Activated T-cell treated with anti-CD3 and anti-CD28 coated beads for 4 hours (primary cell): ENCODE measurements at regions not wholly inside any gene's neighbourhood (a gene's known extent, or its start where the extent isn't known, plus 50 kb on each side); places are given as distances from the start of the nearest gene placed in this dataset.
A peak's percentile ranks its signal among the peaks of the same experiment; 100 is the strongest.

Source experiments
- DNase-seq: peaks from one replicate; pipeline ENCODE4 v3.0.0-alpha.2; 2020

DNA sequence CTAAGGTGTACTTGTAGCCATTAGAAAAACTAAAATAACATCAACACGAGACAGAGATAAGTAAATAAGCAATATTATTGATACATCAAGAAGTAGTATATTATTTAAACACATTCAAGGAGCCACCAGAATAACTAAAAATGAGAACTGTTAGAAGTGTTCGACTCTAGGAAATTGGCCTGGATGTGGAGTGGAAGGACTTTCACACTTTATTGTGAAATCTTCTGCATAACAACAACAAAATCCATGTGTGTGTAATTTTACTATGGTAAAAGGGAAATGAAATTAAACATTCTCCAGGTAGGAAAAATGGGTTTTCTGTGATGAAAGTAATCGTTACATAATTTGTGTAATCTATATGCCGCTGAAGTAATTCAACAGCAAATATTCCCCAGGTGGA, 96.3 kb upstream of the RNF152 start:
- DNase-seq, result no peak

DNA sequence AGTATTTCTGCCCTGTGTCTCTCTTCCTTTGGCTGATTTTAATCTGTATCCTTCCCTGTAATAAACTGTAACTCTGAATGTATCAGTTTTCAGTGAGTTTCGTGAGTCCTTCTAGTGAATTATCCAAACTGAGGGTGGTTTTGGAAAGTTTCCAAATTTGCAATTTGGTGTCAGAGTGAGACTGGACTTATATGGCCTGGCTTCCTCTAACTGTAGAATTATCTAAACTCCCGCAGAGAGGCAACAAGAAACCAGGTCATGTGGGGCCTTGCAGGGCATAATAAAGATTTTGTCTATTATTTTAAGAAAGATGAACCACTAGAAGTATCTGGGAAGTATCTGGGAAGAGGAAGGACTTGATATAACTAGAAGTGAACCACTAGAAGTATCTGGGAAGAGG, 95.3 kb upstream of the RNF152 start:
- DNase-seq, result no peak

DNA sequence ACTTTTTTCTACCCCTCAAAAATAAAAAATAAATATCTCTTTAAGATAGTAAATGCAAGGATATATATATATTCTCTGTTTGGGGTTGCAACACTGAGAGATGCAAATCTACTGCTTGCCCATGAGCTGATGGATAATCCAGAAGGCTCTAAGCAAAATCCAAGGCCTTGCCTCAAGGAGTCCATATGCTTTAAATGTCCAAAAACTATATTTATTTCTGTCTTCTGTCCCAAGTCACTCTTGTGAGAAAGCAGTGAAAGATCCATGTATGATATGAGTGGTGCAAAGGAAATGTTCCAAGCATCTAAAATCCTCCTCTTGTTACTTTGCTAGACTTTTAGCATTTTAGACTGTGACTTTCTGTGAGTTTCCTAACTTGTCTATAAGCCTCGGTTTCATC, 92.9 kb upstream of the RNF152 start:
- no peak for DNase-seq

DNA sequence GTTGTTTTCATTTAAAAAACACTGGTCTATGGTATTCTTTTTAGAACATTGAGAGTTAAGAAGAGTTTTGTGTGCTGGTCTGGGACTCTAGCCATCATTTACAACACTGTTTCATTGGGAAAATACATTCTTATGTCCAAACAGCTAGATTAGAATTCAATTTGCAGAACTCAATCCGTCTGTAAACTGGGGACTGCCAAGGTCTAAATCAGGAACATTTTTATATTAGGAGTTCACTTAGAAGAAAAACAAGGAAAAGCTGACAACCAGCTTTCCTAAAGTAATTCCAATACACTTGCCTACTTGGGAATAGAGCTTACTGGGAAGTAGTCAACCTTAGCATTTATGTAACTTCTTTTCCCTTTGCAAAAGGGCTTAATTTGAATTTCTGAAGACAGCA, 91.5 kb upstream of the RNF152 start:
- no peak for DNase-seq

DNA sequence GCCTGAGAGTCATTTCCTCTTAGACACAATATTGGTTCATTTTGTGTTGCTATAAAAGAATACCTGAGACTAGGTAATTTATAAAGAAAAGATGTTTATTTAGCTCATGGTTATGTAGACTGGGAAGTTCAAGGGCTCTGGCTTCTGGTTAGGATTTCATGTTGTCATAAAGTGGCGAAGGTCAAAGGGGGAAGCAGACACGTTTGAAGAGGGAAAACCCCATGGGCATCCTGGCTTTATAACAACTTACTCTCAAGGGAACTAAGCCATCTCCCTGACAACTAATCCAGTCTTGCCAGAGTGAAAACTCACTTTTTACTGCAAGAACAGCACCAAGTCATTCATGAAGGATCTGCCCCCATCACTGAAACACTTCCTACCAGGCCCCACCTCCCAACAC, 89.7 kb upstream of the RNF152 start:
- DNase-seq, result no peak

DNA sequence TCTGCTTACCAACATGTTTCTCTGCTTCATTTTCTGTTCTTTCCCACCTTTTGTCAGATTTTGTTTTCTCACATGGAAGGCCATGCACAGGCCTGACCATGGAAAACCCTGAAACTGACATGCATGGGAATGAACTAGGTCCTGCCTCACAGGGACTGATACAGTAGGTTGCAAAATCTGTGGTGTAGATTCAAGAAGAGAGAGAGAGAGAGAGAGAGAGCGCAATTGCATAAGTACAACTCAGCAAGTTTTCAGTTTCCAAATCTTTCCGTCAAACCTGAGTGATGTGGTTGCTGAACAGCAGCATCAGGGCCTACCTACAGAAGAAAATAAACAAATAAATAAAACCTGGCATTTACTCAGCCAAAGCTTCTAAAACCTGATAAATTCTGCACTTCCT, 87.5 kb upstream of the RNF152 start:
- no peak for DNase-seq

DNA sequence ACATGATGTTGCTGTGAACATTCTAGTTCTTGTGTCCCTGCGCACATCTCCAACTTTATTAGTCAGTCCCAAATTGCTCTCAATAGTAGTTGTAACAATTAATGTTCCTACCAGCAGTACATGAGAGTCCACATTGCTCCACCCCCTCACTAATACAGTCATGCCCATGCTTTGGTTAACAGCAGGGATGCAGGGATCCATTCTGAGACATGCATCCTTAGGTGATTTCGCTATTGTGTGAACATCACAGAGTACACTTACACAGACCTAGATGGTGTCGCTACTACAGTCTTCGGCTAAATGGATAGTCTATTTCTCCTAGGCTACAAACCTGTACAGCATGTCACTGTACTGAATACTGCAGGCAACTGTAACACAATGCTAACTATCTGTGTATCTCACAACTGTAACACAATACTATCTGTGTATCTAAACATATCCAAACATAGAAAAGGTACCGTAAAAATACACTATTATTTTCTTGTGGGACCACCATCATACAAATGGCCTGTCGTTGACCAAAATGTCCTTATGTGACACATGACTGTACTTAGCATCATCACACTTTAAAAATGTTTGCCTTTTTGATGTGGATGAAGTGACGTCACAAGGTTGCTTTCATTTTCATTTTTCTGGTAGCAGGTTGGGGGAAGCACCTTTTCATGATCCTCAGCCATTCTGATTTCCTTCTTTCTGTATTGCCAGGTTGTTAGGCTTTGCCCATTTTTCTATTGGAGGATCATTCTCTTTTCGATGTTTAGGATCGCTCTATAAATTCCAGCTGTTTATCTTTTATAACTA, 82.9 kb upstream of the RNF152 start:
- peak; percentile 24 for DNase-seq

DNA sequence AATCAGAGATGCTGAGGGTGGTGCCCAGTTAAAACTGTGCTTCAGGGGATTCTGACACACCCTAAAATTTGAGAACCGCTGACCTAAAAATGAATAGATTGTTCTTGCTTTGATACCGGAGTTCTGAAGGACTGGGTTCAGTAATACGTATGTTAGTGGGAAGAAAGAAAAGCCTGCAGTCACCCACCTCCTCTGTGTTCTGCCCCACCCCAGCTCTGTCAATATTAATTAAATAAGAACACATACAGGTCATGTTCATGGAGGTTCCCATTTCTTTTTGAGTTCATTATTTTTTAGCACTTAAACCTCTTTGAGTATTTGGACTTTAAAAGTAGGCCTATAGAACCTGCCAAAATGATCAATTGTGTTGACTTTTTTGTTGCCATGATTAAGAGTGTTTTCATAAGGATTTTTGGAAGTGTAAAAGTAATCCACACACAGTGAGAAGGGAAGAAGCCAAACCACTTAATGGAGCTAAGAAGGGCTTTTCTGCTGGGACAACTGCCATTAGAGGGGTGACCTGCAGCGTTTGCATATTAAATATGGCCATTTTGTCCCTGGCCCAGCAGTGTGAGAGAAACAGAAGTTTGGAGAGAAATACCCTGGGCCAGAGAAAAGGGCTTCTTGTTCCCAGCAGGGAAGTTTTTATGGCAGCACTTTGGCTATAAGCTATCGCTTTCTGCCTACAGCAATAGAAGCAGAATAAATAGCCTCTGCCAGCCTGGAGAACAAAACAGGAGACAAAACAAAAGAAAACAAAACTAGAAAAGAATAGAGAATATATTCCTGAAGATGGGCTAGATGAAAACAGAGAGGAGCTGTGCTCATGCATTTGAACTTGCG, 80.7 kb upstream of the RNF152 start:
- no peak for DNase-seq

DNA sequence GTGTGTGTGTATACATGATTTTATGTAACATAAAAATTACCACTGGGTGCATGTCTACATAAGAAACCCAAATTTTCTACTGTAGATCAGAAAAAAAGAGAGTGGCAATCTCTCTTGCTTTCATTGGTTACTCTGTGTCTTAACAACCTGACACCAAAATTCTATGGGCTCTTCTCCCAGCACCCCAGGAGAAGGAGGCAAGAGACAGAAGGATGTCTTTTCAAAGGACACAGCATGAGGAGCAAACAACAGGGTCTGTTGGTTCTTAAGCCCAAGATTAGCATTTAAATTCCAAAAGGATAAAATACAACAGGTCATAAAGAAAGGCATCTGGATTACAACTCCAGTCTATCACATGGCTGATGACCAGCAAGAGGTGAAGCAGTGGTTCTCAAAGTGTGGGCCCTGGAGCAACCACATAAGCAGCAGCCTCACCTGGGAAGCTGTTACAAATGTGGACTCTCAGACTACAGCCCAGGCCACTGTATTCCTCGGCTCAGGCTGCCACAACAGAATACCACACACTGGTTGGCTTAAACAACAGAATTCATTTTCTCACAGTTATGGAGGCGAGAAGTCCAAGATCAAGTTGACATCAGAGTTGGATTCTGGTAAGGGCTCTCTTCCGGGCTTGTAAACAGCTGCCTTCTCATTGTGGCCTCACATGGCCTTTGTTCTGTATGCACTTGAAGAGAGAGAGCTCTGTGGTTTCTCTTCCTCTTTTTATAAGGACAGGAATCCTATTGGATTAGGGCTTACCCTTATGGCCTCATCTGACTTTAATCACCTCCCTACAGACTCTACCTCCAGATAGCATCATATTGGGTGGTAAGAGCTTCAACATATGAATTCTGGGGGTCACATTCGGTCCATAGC, 79.8 kb upstream of the RNF152 start:
- no peak for DNase-seq

DNA sequence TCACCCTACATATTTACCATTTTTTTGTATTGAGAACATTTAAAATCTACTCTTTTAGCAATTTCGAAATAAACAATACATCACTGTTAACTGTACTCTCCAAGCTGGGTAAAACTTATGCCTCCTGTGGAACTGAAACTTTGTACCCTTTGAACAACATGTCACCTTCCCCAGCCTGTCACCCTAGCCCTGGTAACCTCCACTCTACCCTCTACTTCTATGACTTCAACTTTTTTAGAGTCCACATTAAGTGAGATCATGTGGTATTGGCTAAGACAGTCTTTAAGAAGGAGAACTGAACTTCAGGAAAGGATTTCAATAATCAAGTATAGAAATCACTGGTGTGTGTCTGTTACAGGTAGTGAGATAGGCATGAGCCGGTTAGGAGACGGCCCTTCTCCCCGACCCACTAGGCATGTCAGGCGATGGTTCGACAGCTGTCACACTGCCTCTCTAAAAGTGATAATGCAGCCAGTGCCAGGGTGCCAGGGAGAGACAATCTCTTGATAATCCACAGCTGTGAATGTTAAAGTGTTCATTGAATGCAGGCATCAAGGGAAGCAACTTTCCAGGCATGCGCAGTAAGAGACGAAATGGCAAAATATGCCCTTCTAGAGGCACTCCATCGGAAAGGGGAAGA, 74.6 kb upstream of the RNF152 start:
- no peak for DNase-seq

DNA sequence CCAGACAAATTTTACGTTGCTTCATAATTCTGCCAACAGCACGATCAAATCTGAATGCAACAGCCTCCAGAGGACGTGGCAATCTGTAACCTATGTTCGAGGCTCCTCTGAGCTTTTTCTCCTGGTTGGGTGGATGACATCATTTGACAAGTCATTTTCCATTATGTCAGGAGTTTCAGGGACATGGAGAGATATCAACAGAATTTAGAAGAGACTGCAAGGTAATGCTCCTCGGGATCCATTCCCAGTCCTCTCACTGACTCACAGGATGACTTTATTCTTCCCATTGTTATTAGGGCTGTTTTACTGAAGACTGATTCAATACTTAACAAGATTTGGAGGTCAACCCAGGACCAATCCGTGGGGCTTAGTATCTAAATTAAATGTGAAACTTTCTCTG, 72.5 kb upstream of the RNF152 start:
- no peak for DNase-seq

DNA sequence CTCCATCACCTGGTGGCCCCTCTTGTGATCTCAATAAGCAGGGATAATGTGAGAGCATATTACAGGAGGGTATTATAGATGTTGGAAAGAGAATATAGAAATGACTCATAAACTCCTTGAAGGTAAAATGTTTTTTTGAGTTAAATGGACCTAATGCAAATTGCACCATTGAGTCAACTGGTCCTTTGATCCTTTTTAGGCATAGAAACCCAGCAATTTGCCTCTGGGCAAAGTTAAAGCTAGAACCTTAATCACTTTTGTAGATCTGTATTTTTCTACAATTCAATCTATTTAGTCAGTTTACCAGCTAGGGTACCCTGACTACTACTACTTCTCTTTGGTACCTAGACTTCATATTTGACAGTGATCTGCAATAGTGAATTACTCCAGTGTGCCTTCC, 71.8 kb upstream of the RNF152 start:
- DNase-seq, result no peak

DNA sequence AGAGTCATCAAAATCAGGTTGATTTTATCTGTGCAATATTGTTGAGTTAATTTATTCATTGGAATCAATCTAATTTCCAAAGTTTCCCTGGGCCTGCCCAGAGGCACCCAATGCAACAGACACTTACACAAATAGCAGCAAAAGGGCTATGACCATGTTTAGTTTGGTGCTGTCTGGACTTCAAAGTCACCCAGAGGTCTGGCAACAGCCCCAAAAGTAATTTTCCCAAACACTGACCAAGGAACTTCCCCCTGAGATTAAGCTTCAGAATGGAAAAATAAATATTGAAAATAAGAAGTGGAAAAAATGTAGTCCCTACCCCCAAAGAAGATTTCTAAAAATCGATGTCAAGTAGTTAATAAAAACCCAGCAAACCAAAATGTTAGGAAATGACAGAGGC, 70.9 kb upstream of the RNF152 start:
- DNase-seq, result no peak

DNA sequence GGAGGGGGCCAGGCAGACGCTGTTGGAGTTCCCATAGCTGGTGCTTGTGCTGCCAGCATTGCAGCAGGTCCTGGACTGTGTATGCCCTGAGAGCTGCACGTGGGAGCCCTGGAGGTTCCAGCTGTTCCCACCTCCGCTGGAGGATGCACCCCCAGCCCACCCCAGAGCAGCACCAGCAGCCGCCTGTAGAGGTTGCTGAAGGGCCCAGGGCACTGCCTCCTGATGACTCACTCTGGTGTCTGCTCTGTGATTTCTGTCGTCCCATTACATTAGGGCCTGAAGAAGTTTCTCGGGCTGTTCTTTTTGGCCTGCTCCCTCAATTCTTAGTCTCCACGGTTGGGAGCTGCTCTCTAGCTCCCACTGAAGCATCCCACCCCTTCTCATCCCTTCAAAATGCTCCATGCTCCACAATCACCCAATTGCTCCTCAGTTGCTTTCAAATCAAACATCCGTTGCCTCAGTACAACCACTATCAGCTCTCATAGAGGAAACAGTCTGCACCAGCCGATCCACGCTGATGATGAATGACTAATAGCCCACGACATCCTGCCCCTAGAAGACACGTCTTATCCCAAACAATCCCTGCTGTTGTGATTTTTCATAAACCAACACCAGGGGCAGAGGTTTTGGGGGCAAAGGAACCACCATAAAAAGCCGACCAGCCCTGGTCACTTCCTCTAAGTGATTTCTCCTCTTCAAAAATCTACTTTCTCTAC, 65.2 kb upstream of the RNF152 start:
- DNase-seq, result no peak

DNA sequence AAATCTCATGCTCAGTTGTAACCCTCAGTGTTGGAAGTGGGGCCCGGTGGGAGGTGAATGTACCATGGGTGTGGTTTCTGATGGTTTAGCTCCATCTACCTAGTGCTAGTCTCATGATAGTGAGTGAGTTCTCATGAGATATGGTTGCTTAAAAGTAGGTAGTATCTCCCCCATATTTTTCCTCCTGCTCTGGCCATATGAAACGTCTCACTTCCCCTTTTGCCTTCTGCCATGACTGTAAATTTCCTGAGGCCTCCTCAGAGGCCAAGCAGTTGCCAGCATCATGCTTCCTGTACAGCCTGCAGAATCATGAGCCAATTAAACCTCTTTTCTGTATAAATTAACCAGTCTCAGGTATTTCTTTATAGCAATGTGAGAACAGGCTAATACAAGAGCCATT, 62.8 kb upstream of the RNF152 start:
- no peak for DNase-seq

DNA sequence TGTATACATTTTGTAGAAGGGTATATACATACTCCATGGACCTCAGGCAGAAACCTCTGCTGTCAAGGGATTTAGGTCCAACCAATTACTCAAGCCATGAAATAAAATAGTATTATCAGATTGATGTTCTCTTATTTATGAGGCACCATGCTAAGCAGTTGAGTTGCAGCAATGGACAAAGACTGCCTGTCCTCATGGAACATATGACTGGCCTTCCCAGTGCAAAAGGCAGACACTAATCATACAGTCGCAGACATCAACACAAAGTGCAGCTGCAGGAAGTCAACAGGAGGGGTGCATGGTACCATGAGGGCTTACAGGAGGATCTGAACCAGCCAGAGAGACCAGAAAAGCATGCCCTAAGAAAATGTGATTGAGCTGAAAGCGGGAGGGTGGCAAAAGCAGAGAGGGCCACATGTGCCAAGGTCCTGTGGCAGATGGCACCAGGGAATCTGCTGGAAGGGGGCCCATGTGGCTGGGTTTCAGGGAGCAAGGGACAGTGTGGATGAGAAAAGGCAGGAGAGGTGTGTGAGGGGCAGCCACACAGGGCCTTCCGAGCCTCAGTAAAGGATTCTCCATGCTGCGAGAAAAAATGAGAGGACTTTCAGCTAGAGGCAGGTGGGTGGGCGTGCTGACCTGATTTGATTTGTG, 61.4 kb upstream of the RNF152 start:
- DNase-seq, result no peak

DNA sequence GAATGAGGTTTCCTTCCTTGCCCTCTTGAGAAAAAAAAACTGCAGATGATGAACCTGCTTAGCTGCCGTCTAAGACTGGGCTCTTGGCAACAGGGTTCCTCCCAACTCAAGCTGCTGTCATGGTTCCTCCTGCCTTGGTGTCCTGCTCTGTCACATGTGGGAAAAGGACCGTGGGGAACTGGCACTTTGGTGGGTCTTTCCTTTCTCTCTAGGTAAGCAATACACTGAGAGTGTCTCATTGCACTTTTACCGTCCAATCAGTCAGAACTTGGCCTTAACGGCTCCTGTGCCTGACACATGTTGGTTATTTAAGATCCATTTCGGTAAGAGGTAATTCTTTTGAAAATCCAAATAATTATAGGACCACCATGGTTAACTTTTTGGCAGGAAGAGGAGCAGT, 60.8 kb upstream of the RNF152 start:
- DNase-seq, result no peak

DNA sequence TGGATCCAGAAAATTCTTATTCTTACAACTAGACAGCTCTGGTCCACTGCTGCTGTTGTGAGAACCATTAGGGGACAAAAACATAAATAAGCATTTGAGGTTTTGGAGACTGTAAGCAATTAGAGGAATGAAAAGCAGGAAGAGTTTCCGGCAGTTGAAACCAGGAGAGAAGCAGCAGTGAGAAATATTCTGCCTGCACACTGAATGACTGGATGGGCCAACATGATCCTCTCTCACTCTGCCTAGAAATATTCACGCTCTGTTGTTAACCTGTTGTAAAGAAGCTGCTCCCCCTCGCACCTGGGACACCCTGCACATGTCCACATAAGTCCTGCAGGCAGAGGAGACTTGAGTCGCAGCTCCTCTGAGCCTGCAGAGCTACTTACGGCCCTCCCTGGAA, 60.4 kb upstream of the RNF152 start:
- DNase-seq, result no peak

DNA sequence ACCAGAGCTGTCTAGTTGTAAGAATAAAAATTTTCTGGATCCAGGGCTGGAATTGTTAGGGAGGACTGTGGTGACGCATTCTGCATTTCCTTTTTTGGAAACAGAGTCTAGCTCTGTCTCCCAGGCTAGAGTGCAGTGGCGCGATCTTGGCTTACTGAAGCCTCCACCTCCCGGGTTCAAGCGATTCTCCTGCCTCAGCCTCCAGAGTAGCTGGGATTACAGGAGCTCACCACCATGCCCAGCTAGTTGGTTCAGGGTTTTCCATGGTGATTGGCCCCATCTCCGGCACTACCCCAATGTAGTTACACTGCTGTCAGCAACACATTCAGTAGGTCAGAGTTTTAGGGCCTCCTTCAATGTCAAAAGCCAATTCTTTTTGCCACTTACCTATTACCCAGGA, 58.6 kb upstream of the RNF152 start:
- DNase-seq, result no peak

DNA sequence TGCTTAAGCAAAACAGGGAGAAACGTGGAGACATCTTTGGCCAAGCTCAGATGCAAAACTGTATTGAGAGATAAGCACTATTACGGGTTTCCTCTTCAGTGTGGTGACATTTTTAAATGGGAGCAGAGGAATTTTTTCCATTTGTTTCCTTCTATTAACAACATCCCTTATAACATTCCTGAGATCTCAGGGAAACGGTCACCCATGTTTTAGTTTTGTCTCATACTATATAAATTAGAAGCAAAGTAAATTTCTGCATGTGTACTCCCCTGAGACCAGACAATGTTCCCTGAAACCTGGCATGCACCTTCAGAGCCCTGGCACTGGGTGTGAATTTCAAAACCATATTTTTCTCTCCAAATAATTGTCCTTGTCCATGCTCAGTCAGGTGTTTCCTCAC, 57.6 kb upstream of the RNF152 start:
- DNase-seq, result no peak

DNA sequence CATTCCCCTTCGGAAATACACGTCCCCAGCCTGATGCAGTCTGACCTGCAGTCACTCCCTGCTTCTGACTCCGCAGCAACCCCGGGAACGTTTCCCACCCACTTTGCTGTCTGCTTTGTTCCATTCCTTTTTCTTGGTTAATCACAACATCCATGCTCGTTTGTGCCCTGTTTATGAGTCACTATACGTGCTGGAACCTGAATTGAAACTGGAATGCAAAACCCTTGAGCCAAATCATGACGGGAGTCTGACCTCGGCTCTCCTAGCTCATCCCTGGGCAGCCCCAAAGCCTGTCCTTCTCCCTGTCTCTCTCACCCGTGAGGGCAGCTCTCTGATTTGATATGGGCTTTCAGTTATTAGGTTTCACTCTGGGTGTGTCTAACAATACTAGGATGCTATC, 57.1 kb upstream of the RNF152 start:
- no peak for DNase-seq
